ENCODE measurements at regions not wholly inside any gene's neighbourhood (a gene's known extent, or its start where the extent isn't known, plus 50 kb on each side); places are given as distances from the start of the nearest gene placed in this dataset.

- TF ChIP-seq CTCF (IDR thresholded peaks at IDR 0.05; ENCODE audit: low read depth, low read length, poor library complexity, severe bottlenecking) (no peak), EZH2phosphoT487 (IDR thresholded peaks at IDR 0.05; ENCODE audit: borderline replicate concordance, low read length) (no peak)
These were observed 1326.0 kb upstream of the C9orf72 start for GRCh38 chr9:28899267-28899666.

Measured in DOHH2 (cell line).